ENCODE measurements at regions not wholly inside any gene's neighbourhood (a gene's known extent, or its start where the extent isn't known, plus 50 kb on each side); places are given as distances from the start of the nearest gene placed in this dataset.

- H3K4me3 ChIP-seq: no peak overlapping the region
- H3K27ac ChIP-seq: no peak overlapping the region
- H3K4me2 ChIP-seq (ENCODE audit: unreplicated experiment): no peak overlapping the region
- H3K4me1 ChIP-seq (ENCODE audit: insufficient read depth): peaks cover 12% of the 10 kb centered on the region
- H2AFZ ChIP-seq: no peak overlapping the region
- H4K20me1 ChIP-seq (ENCODE audit: insufficient read depth): no peaks in the 10 kb centered on the region
- 92 to 95% methylated on average over 3 of the region's 3 CpGs for WGBS, 2 experiments (ENCODE audit: low coverage in 1 of 2, low lambda C conversion rate in 2 of 2, missing lambda C conversion rate in 2 of 2)
- no peaks in the 10 kb centered on the region for H3K79me2 ChIP-seq (ENCODE audit: insufficient read depth)
- H3K9me3 ChIP-seq (ENCODE audit: low read depth): no peaks in the 10 kb centered on the region
- H3K36me3 ChIP-seq (ENCODE audit: low read depth): no peaks in the 10 kb centered on the region
- peak; percentile 64 for DNase-seq
- no peak overlapping the region for H3K9ac ChIP-seq
- in situ Hi-C loops (cut with MboI): no loop called here
- no peaks in the 10 kb centered on the region for H3K9me2 ChIP-seq (ENCODE audit: insufficient read depth)
- TF ChIP-seq EZH2phosphoT487 (IDR thresholded peaks at IDR 0.05; ENCODE audit: insufficient read depth, low read depth): no peak
- no peak for TF ChIP-seq EZH2 (IDR thresholded peaks at IDR 0.05; ENCODE audit: insufficient read depth, poor library complexity, severe bottlenecking)
- no peaks in the 10 kb centered on the region for H3K27me3 ChIP-seq (replicated peaks; ENCODE audit: insufficient read depth)
- H3F3A ChIP-seq (ENCODE audit: insufficient read depth): no peaks in the 10 kb centered on the region; the same call in 1 of the 2 replicates
Measured at GRCh38 chr2:221289389-221289788, 282.7 kb downstream of the EPHA4 start.

- no peak overlapping the region for H3K4me3 ChIP-seq
- no peak overlapping the region for H3K4me2 ChIP-seq (ENCODE audit: unreplicated experiment)
- peaks cover 8% of the 10 kb centered on the region; the same call in 1 of the 2 replicates for H3K4me1 ChIP-seq (ENCODE audit: insufficient read depth)
- H3K9ac ChIP-seq: no peak overlapping the region
- H3K36me3 ChIP-seq (ENCODE audit: low read depth): no peaks in the 10 kb centered on the region
- H3K9me2 ChIP-seq (ENCODE audit: insufficient read depth): no peaks in the 10 kb centered on the region
- no peaks in the 10 kb centered on the region for H3K27me3 ChIP-seq (replicated peaks; ENCODE audit: insufficient read depth)
- no peak overlapping the region for H3K27ac ChIP-seq
- no peak for TF ChIP-seq EZH2phosphoT487 (IDR thresholded peaks at IDR 0.05; ENCODE audit: insufficient read depth, low read depth)
- no peaks in the 10 kb centered on the region; the same call in 1 of the 2 replicates for H3F3A ChIP-seq (ENCODE audit: insufficient read depth)
- no peaks in the 10 kb centered on the region for H3K79me2 ChIP-seq (ENCODE audit: insufficient read depth)
- DNase-seq: no peak
- no peaks in the 10 kb centered on the region for H4K20me1 ChIP-seq (ENCODE audit: insufficient read depth)
- in situ Hi-C loops (cut with MboI): no loop called here
- H3K9me3 ChIP-seq (ENCODE audit: low read depth): no peaks in the 10 kb centered on the region
- H2AFZ ChIP-seq: no peak overlapping the region
Measured at GRCh38 chr2:221289846-221290245, 282.3 kb downstream of the EPHA4 start.

- no peaks in the 10 kb centered on the region for H3K4me1 ChIP-seq (ENCODE audit: insufficient read depth)
- no peaks in the 10 kb centered on the region for H3K79me2 ChIP-seq (ENCODE audit: insufficient read depth)
- H3K4me3 ChIP-seq: no peak overlapping the region
- no peaks in the 10 kb centered on the region for H3K36me3 ChIP-seq (ENCODE audit: low read depth)
- H3K9me2 ChIP-seq (ENCODE audit: insufficient read depth): no peaks in the 10 kb centered on the region
- no peak for DNase-seq
- H3K9me3 ChIP-seq (ENCODE audit: low read depth): no peaks in the 10 kb centered on the region
- no peak overlapping the region for H2AFZ ChIP-seq
- in situ Hi-C loops (cut with MboI): no loop called here
- H3F3A ChIP-seq (ENCODE audit: insufficient read depth): no peaks in the 10 kb centered on the region
- no peaks in the 10 kb centered on the region for H4K20me1 ChIP-seq (ENCODE audit: insufficient read depth)
- 72% methylated on average over 6 of the region's 6 CpGs for WGBS, 2 experiments (ENCODE audit: low coverage in 1 of 2, low lambda C conversion rate in 2 of 2, missing lambda C conversion rate in 2 of 2)
- H3K4me2 ChIP-seq (ENCODE audit: unreplicated experiment): no peak overlapping the region
- no peak overlapping the region for H3K27ac ChIP-seq
- no peak overlapping the region for H3K9ac ChIP-seq
- H3K27me3 ChIP-seq (replicated peaks; ENCODE audit: insufficient read depth): no peaks in the 10 kb centered on the region
- TF ChIP-seq EZH2 (IDR thresholded peaks at IDR 0.05; ENCODE audit: insufficient read depth, poor library complexity, severe bottlenecking) (no peak), EZH2phosphoT487 (IDR thresholded peaks at IDR 0.05; ENCODE audit: insufficient read depth, low read depth) (no peak)
Measured at GRCh38 chr2:221293949-221294742, 278.0 kb downstream of the EPHA4 start.

GRCh38 chr2:221304916-221305315 is 267.2 kb downstream of the EPHA4 start:
- WGBS, 2 experiments (ENCODE audit: low coverage in 1 of 2, low lambda C conversion rate in 2 of 2, missing lambda C conversion rate in 2 of 2): 88 to 93% methylated on average over 2 of the region's 2 CpGs
- Histone ChIP-seq H3K36me3 (ENCODE audit: low read depth) (no peaks in the 10 kb centered on the region), H3K4me3 (no peak overlapping the region), H3K9me3 (ENCODE audit: low read depth) (no peaks in the 10 kb centered on the region), H3F3A (ENCODE audit: insufficient read depth) (no peaks in the 10 kb centered on the region), H3K27me3 (replicated peaks; ENCODE audit: insufficient read depth) (no peaks in the 10 kb centered on the region), H3K4me1 (ENCODE audit: insufficient read depth) (no peaks in the 10 kb centered on the region), H3K79me2 (ENCODE audit: insufficient read depth) (no peaks in the 10 kb centered on the region), H3K27ac (no peak overlapping the region), H2AFZ (no peak overlapping the region), H3K9ac (no peak overlapping the region), H3K4me2 (ENCODE audit: unreplicated experiment) (no peak overlapping the region), H4K20me1 (ENCODE audit: insufficient read depth) (no peaks in the 10 kb centered on the region), H3K9me2 (ENCODE audit: insufficient read depth) (no peaks in the 10 kb centered on the region)
- TF ChIP-seq EZH2 (IDR thresholded peaks at IDR 0.05; ENCODE audit: insufficient read depth, poor library complexity, severe bottlenecking): no peak
- TF ChIP-seq EZH2phosphoT487 (IDR thresholded peaks at IDR 0.05; ENCODE audit: insufficient read depth, low read depth): no peak
- DNase-seq: no peak
- in situ Hi-C loops (cut with MboI): no loop called here
